ENCODE measurements at regions not wholly inside any gene's neighbourhood (a gene's known extent, or its start where the extent isn't known, plus 50 kb on each side); places are given as distances from the start of the nearest gene placed in this dataset.

DNA sequence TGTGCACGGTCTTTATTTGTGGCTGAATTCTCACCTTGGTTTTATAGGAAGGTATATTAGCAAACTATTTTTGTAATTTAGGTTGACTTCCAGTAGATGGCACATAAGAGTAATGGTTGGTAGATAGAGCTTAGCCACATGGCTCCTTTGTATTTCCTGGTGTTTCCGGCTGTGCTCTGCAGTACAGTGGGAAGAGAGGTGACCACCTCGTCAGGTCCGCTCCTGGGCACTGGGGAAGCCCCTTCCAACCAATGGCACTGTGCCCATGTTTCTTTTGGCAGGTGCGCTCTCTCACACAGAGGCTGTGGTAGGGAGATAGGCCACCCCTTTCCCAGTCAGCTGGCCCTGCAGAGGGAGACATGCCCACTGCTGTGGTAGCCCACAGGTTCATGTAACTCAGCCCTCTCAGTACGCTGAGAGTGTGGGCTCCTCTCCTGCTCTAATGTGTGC, 74.3 kb upstream of the ATP12A start:
- no peaks in the 10 kb centered on the region for H3K27me3 Mint-ChIP-seq (ENCODE audit: insufficient read depth, unreplicated experiment)
- peak overlapping the region; percentile 64 for H3K27ac Mint-ChIP-seq (ENCODE audit: low read depth, unreplicated experiment)
- H3K4me1 Mint-ChIP-seq (ENCODE audit: insufficient read depth, unreplicated experiment): no peaks in the 10 kb centered on the region
- intact Hi-C loops (cut with micrococcal nuclease): loop anchor here (1.0 to 2.0 kb wide), 2 partner anchors 65 to 123 kb away; no protein-coding TSS in a partner anchor
- TF ChIP-seq, protein P1, sequence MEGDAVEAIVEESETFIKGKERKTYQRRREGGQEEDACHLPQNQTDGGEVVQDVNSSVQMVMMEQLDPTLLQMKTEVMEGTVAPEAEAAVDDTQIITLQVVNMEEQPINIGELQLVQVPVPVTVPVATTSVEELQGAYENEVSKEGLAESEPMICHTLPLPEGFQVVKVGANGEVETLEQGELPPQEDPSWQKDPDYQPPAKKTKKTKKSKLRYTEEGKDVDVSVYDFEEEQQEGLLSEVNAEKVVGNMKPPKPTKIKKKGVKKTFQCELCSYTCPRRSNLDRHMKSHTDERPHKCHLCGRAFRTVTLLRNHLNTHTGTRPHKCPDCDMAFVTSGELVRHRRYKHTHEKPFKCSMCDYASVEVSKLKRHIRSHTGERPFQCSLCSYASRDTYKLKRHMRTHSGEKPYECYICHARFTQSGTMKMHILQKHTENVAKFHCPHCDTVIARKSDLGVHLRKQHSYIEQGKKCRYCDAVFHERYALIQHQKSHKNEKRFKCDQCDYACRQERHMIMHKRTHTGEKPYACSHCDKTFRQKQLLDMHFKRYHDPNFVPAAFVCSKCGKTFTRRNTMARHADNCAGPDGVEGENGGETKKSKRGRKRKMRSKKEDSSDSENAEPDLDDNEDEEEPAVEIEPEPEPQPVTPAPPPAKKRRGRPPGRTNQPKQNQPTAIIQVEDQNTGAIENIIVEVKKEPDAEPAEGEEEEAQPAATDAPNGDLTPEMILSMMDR (IDR thresholded peaks at IDR 0.05; ENCODE audit: unreplicated experiment): peak; percentile 22
- CTCF ChIA-PET: interaction anchor here (0.6 to 3.4 kb wide), 22 partner anchors 8 to 1470 kb away, joined by 3 to 34 read pairs (median 4); no protein-coding TSS in a partner anchor
- no peak overlapping the region for H3K4me3 Mint-ChIP-seq (ENCODE audit: unreplicated experiment)
- no peaks in the 10 kb centered on the region for H3K9me3 Mint-ChIP-seq (ENCODE audit: unreplicated experiment)
- POLR2A ChIA-PET: interaction anchor here (0.7 to 1.0 kb wide), 4 partner anchors 54 to 386 kb away, joined by 3 to 5 read pairs (median 3); no protein-coding TSS in a partner anchor
- BruUV-seq (replicated peaks): no TSS peak
- DNase-seq (ENCODE audit: unreplicated experiment): peak; percentile 43
- no peaks in the 10 kb centered on the region for H3K36me3 Mint-ChIP-seq (ENCODE audit: insufficient read depth, unreplicated experiment)

DNA sequence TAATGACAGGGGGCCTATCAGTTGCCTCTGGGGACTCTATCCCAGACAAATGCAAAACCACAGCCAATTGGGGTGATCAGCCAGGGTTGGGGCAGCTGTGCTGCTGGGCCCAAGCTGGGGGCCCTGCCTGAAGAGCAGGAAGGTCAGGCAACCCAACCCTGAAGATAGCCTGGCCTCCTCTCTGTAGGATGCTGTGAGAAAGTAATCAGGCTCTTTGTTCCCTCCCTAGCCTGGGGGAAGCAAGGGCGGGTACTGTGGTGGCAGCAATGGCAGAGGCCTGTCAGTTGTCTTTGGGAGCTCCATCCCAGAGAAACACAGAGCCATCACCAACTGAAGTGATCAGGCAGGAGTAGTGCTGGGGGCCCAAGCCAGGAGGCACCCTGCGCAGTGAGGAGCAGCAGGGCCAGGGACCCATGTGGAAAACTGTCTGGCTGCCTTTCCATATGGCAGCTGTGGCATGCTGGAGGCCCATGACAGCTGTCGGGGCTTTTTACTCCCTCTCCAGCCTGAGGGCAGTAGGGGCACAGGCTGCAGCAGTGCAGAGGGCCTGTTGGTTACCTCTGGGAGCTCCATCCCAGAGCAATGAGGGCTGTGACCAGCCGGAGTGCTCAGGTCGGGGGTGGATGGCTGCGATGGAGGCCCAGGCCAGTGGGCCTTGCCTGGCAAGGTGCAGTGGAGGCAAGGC, 73.6 kb upstream of the ATP12A start:
- Mint-ChIP-seq H3K4me1 (ENCODE audit: insufficient read depth, unreplicated experiment) (no peaks in the 10 kb centered on the region), H3K27me3 (ENCODE audit: insufficient read depth, unreplicated experiment) (no peaks in the 10 kb centered on the region), H3K36me3 (ENCODE audit: insufficient read depth, unreplicated experiment) (no peaks in the 10 kb centered on the region), H3K27ac (ENCODE audit: low read depth, unreplicated experiment) (peak overlapping the region; percentile 64), H3K4me3 (ENCODE audit: unreplicated experiment) (no peak overlapping the region), H3K9me3 (ENCODE audit: unreplicated experiment) (no peaks in the 10 kb centered on the region)
- POLR2A ChIA-PET: interaction anchor here (1.7 kb wide), 1 partner anchor 63 kb away, joined by 5 read pairs; no protein-coding TSS in a partner anchor
- intact Hi-C loops (cut with micrococcal nuclease): loop anchor here (1.0 to 2.0 kb wide), 2 partner anchors 65 to 122 kb away; no protein-coding TSS in a partner anchor
- BruUV-seq (replicated peaks): no TSS peak
- CTCF ChIA-PET: interaction anchor here (0.5 to 3.4 kb wide), 19 partner anchors 9 to 1469 kb away, joined by 3 to 34 read pairs (median 4); no protein-coding TSS in a partner anchor
- DNase-seq (ENCODE audit: unreplicated experiment): no peak
- TF ChIP-seq, protein P1 (IDR thresholded peaks at IDR 0.05; ENCODE audit: unreplicated experiment): no peak

DNA sequence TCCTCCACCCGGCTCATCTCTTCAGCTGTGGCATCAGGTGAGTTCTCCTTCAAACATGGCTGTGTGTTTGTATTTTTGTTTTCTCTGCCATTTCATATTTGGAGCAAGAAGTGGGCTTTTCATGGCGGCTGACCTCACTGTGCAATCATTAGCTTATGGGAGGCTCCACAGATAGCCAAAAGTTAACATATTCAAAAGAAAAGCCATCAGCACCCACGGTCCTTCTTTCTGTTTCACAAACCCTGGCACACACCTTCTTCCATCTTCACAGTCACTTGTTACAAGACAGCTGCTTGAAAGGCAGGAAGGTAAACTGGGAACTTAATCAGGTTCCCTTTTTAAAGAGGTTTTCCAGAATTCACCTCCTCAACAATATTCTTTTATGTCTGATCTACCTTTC, 69.3 kb upstream of the ATP12A start:
- no TSS peak for BruUV-seq (replicated peaks)
- intact Hi-C loops (cut with micrococcal nuclease): no loop called here
- TF ChIP-seq, protein P1 (IDR thresholded peaks at IDR 0.05; ENCODE audit: unreplicated experiment): no peak
- H3K36me3 Mint-ChIP-seq (ENCODE audit: insufficient read depth, unreplicated experiment): no peaks in the 10 kb centered on the region
- no peaks in the 10 kb centered on the region for H3K27me3 Mint-ChIP-seq (ENCODE audit: insufficient read depth, unreplicated experiment)
- DNase-seq (ENCODE audit: unreplicated experiment): no peak
- ChIA-PET CTCF (interaction anchor here (0.5 kb wide), 1 partner anchor 50 kb away, joined by 3 read pairs; no protein-coding TSS in a partner anchor), POLR2A (no interaction called here)
- no peak overlapping the region for H3K27ac Mint-ChIP-seq (ENCODE audit: low read depth, unreplicated experiment)
- no peaks in the 10 kb centered on the region for H3K4me1 Mint-ChIP-seq (ENCODE audit: insufficient read depth, unreplicated experiment)
- no peaks in the 10 kb centered on the region for H3K9me3 Mint-ChIP-seq (ENCODE audit: unreplicated experiment)
- no peak overlapping the region for H3K4me3 Mint-ChIP-seq (ENCODE audit: unreplicated experiment)

DNA sequence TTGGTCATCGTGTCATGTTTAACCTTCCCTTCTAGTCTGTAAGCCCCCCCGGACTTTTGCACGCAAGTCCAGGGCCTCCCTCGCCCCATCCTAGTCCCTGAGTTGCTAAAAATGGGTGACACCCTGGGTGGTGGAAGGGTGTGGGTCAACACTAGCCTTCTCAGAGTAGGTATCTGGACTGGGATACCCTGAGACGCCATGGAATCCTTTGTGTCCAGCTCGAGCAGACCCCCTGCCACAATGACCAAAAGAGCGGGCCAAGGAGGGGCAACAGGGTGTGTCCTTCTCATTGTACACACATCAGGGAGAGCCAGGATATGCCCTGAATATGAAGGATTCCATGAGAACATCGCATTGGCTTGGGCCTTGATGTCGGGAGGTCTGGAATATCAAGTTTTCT, 67.5 kb upstream of the ATP12A start:
- no TSS peak for BruUV-seq (replicated peaks)
- ChIA-PET CTCF (no interaction called here), POLR2A (interaction anchor here (0.6 kb wide), 1 partner anchor 9 kb away, joined by 4 read pairs; no protein-coding TSS in a partner anchor)
- H3K27ac Mint-ChIP-seq (ENCODE audit: low read depth, unreplicated experiment): no peak overlapping the region
- H3K4me3 Mint-ChIP-seq (ENCODE audit: unreplicated experiment): no peak overlapping the region
- no peaks in the 10 kb centered on the region for H3K36me3 Mint-ChIP-seq (ENCODE audit: insufficient read depth, unreplicated experiment)
- TF ChIP-seq, protein P1 (IDR thresholded peaks at IDR 0.05; ENCODE audit: unreplicated experiment): no peak
- no peaks in the 10 kb centered on the region for H3K4me1 Mint-ChIP-seq (ENCODE audit: insufficient read depth, unreplicated experiment)
- no peaks in the 10 kb centered on the region for H3K9me3 Mint-ChIP-seq (ENCODE audit: unreplicated experiment)
- H3K27me3 Mint-ChIP-seq (ENCODE audit: insufficient read depth, unreplicated experiment): no peaks in the 10 kb centered on the region
- intact Hi-C loops (cut with micrococcal nuclease): no loop called here
- DNase-seq (ENCODE audit: unreplicated experiment): no peak

Measured in MCF 10A (cell line).